WTC11 (cell line): ENCODE measurements at regions not wholly inside any gene's neighbourhood (a gene's known extent, or its start where the extent isn't known, plus 50 kb on each side); places are given as distances from the start of the nearest gene placed in this dataset.

Experiments
- ATAC-seq: fragments of 200-7000 bp; cut with Tn5 transposase; 2 replicates; pipeline ENCODE4 v1.10.0; 2021; ENCODE audit warnings: mild to moderate bottlenecking, moderate library complexity
- CTCF ChIA-PET: fragments of 300-600 bp; sonication (Branson Sonifier 250); formaldehyde crosslinking; loops from one replicate; lab custom pipeline; 2021; ENCODE audit warnings: antibody characterized with exemption; lab: Charles Lee
- POLR2A ChIA-PET: fragments of 350-600 bp; sonication (Branson Sonifier 250); formaldehyde crosslinking; loops from one replicate; lab custom pipeline; 2021; ENCODE audit warnings: antibody characterized with exemption; lab: Charles Lee
- DNase-seq: peaks from one replicate; pipeline ENCODE4 v3.0.0; 2021; ENCODE audit warnings: low spot score
- H3K27ac Mint-ChIP-seq: 2 replicates; pipeline ENCODE4 v1.8.0; 2021; ENCODE audit warnings: mixed read lengths
- H3K27me3 Mint-ChIP-seq: 2 replicates; pipeline ENCODE4 v1.8.0; 2021; ENCODE audit warnings: low read depth, mild to moderate bottlenecking, moderate library complexity, mixed read lengths
- H3K36me3 Mint-ChIP-seq: 2 replicates; pipeline ENCODE4 v1.8.0; 2021; ENCODE audit warnings: mixed read lengths
- H3K4me1 Mint-ChIP-seq: 2 replicates; pipeline ENCODE4 v1.8.0; 2022; ENCODE audit warnings: mixed read lengths
- H3K4me3 Mint-ChIP-seq: 2 replicates; pipeline ENCODE4 v1.8.0; 2021; ENCODE audit warnings: mild to moderate bottlenecking, moderate library complexity, mixed read lengths
- H3K9me3 Mint-ChIP-seq: 2 replicates; pipeline ENCODE4 v1.8.0; 2021; ENCODE audit warnings: mixed read lengths
- CBFB ChIP-seq: sonication (generic); formaldehyde crosslinking; IDR thresholded peaks from 2 replicates; pipeline ENCODE4 v1.8.1; 2022; ENCODE audit warnings: mild to moderate bottlenecking, low read depth, missing genetic modification reagents
- ELF4 ChIP-seq: sonication (generic); formaldehyde crosslinking; IDR thresholded peaks from 2 replicates; pipeline ENCODE4 v1.8.1; 2022; ENCODE audit warnings: low read depth, mild to moderate bottlenecking, moderate library complexity, missing genetic modification reagents
- EMX1 ChIP-seq: fragments of 250-450 bp; sonication (Bioruptor Pico); IDR thresholded peaks from 2 replicates; pipeline ENCODE4 v1.8.0; 2021; ENCODE audit warnings: mild to moderate bottlenecking
- GTF2I ChIP-seq: fragments of 250-450 bp; sonication (Bioruptor Pico); conservative IDR thresholded peaks from 2 replicates; pipeline ENCODE4 v1.4.0; 2021; ENCODE audit warnings: mild to moderate bottlenecking
- SMAD4 ChIP-seq: sonication (generic); formaldehyde crosslinking; IDR thresholded peaks from 2 replicates; pipeline ENCODE4 v1.8.0; 2022; ENCODE audit warnings: mild to moderate bottlenecking, missing genetic modification reagents
- SP1 ChIP-seq: sonication (generic); formaldehyde crosslinking; conservative IDR thresholded peaks from 2 replicates; pipeline ENCODE4 v1.8.1; 2022; ENCODE audit warnings: missing genetic modification reagents
- TP53 ChIP-seq: sonication (generic); formaldehyde crosslinking; IDR thresholded peaks from 2 replicates; pipeline ENCODE4 v1.8.1; 2023; ENCODE audit warnings: mild to moderate bottlenecking, missing genetic modification reagents
- ZNF263 ChIP-seq: sonication (generic); formaldehyde crosslinking; IDR thresholded peaks from 2 replicates; pipeline ENCODE4 v1.8.1; 2022; ENCODE audit warnings: low read depth, mild to moderate bottlenecking, moderate library complexity, missing genetic modification reagents
- ZNF317 ChIP-seq: sonication (generic); formaldehyde crosslinking; IDR thresholded peaks from 2 replicates; pipeline ENCODE4 v1.8.1; 2023; ENCODE audit warnings: low read depth, mild to moderate bottlenecking, moderate library complexity, missing genetic modification reagents, borderline replicate concordance
- ZNF423 ChIP-seq: fragments of 250-450 bp; sonication (Bioruptor Pico); IDR thresholded peaks from 2 replicates; pipeline ENCODE4 v2.1.2; 2022; ENCODE audit warnings: mild to moderate bottlenecking, moderate library complexity
- ZNF671 ChIP-seq: fragments of 250-450 bp; sonication (Bioruptor Pico); IDR thresholded peaks from 2 replicates; pipeline ENCODE4 v1.8.0; 2021; ENCODE audit warnings: mild to moderate bottlenecking
- TF ChIP-seq, protein P1 (sequence below): sonication (generic); formaldehyde crosslinking; IDR thresholded peaks from 2 replicates; pipeline ENCODE4 v1.8.0; 2023; ENCODE audit warnings: missing genetic modification reagents, mild to moderate bottlenecking, borderline replicate concordance
- TF ChIP-seq, protein P2 (sequence below): fragments of 250-450 bp; sonication (Bioruptor Pico); IDR thresholded peaks from 2 replicates; pipeline ENCODE4 v1.9.0; 2021; ENCODE audit warnings: mild to moderate bottlenecking, borderline replicate concordance
- TF ChIP-seq, protein P3 (sequence below): sonication (generic); formaldehyde crosslinking; IDR thresholded peaks from 2 replicates; pipeline ENCODE4 v1.8.1; 2023; ENCODE audit warnings: mild to moderate bottlenecking, moderate library complexity, missing genetic modification reagents
- TF ChIP-seq, protein P4 (sequence below): sonication (generic); formaldehyde crosslinking; IDR thresholded peaks from 2 replicates; pipeline ENCODE4 v1.8.0; 2022; ENCODE audit warnings: missing genetic modification reagents
- TF ChIP-seq, protein P5 (sequence below): sonication (generic); formaldehyde crosslinking; conservative IDR thresholded peaks from 2 replicates; pipeline ENCODE4 v1.8.1; 2022; ENCODE audit warnings: mild to moderate bottlenecking, missing genetic modification reagents
- TF ChIP-seq, protein P6 (sequence below): sonication (generic); formaldehyde crosslinking; IDR thresholded peaks from 2 replicates; pipeline ENCODE4 v1.8.0; 2023; ENCODE audit warnings: missing genetic modification reagents

DNA sequence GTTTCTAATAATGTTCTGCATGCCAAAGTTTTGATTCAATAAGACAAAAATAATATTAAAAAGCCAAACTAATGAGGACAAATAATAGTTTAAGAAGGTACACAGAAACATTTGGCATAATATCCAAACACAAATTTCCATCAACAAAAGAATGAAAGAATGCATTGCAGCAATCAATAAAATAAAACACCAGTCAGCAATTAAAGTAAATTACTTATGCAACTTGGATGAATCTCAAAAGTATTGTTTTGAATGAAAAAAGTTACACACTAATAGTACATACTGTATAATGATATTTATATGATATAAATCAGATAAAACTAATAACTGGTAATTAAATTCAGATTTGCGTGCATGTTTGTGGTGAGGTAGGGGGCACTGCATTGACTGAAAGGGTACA lies 285.5 kb upstream of the PCDH10 start:
- DNase-seq (no peak), ATAC-seq (no peak)
- H3K4me1 Mint-ChIP-seq, result no peaks in the 10 kb centered on the region
- no peak for TF ChIP-seq GTF2I (CRISPR knock-in tag)
- no peaks in the 10 kb centered on the region for H3K27me3 Mint-ChIP-seq
- H3K27ac Mint-ChIP-seq, result no peak overlapping the region
- no peaks in the 10 kb centered on the region for H3K36me3 Mint-ChIP-seq
- ChIA-PET POLR2A (no interaction called here), CTCF (no interaction called here)
- H3K9me3 Mint-ChIP-seq, result peaks cover 4% of the 10 kb centered on the region
- H3K4me3 Mint-ChIP-seq, result no peak overlapping the region

DNA sequence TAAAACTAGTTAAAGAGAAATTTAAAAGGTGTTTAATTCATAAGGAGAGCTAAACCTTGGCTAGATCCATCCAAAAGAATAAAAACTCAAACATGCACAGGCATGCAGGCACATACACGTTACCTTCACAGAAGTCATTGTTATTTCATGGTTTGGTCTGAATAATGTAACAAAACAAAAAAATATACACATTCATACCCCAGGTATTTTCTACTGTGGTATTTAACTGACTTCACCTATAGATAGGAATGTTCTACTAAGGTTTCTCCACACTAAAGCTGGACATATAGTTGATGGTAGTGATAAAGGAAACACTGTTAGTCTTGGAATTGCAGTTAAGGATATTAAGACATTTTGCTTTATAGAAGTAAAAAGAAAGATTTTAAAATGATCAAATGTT lies 283.6 kb upstream of the PCDH10 start:
- CTCF ChIA-PET, result no interaction called here
- Mint-ChIP-seq H3K36me3 (no peaks in the 10 kb centered on the region), H3K4me1 (peaks cover 4% of the 10 kb centered on the region; the same call in 1 of the 2 replicates)
- no peak for ATAC-seq
- TF ChIP-seq ZNF671 (CRISPR knock-in tag) (no peak), SMAD4 (CRISPR knock-in tag) (no peak), ZNF263 (CRISPR knock-in tag) (no peak)
- TF ChIP-seq, protein P1, sequence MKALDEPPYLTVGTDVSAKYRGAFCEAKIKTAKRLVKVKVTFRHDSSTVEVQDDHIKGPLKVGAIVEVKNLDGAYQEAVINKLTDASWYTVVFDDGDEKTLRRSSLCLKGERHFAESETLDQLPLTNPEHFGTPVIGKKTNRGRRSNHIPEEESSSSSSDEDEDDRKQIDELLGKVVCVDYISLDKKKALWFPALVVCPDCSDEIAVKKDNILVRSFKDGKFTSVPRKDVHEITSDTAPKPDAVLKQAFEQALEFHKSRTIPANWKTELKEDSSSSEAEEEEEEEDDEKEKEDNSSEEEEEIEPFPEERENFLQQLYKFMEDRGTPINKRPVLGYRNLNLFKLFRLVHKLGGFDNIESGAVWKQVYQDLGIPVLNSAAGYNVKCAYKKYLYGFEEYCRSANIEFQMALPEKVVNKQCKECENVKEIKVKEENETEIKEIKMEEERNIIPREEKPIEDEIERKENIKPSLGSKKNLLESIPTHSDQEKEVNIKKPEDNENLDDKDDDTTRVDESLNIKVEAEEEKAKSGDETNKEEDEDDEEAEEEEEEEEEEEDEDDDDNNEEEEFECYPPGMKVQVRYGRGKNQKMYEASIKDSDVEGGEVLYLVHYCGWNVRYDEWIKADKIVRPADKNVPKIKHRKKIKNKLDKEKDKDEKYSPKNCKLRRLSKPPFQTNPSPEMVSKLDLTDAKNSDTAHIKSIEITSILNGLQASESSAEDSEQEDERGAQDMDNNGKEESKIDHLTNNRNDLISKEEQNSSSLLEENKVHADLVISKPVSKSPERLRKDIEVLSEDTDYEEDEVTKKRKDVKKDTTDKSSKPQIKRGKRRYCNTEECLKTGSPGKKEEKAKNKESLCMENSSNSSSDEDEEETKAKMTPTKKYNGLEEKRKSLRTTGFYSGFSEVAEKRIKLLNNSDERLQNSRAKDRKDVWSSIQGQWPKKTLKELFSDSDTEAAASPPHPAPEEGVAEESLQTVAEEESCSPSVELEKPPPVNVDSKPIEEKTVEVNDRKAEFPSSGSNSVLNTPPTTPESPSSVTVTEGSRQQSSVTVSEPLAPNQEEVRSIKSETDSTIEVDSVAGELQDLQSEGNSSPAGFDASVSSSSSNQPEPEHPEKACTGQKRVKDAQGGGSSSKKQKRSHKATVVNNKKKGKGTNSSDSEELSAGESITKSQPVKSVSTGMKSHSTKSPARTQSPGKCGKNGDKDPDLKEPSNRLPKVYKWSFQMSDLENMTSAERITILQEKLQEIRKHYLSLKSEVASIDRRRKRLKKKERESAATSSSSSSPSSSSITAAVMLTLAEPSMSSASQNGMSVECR, result no peak
- TF ChIP-seq, protein P2, sequence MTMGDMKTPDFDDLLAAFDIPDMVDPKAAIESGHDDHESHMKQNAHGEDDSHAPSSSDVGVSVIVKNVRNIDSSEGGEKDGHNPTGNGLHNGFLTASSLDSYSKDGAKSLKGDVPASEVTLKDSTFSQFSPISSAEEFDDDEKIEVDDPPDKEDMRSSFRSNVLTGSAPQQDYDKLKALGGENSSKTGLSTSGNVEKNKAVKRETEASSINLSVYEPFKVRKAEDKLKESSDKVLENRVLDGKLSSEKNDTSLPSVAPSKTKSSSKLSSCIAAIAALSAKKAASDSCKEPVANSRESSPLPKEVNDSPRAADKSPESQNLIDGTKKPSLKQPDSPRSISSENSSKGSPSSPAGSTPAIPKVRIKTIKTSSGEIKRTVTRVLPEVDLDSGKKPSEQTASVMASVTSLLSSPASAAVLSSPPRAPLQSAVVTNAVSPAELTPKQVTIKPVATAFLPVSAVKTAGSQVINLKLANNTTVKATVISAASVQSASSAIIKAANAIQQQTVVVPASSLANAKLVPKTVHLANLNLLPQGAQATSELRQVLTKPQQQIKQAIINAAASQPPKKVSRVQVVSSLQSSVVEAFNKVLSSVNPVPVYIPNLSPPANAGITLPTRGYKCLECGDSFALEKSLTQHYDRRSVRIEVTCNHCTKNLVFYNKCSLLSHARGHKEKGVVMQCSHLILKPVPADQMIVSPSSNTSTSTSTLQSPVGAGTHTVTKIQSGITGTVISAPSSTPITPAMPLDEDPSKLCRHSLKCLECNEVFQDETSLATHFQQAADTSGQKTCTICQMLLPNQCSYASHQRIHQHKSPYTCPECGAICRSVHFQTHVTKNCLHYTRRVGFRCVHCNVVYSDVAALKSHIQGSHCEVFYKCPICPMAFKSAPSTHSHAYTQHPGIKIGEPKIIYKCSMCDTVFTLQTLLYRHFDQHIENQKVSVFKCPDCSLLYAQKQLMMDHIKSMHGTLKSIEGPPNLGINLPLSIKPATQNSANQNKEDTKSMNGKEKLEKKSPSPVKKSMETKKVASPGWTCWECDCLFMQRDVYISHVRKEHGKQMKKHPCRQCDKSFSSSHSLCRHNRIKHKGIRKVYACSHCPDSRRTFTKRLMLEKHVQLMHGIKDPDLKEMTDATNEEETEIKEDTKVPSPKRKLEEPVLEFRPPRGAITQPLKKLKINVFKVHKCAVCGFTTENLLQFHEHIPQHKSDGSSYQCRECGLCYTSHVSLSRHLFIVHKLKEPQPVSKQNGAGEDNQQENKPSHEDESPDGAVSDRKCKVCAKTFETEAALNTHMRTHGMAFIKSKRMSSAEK (CRISPR knock-in tag), result no peak
- TF ChIP-seq, all 79 proteins: peak for 0
- DNase-seq, result no peak
- Mint-ChIP-seq H3K27me3 (no peaks in the 10 kb centered on the region; the same call in 1 of the 2 replicates), H3K27ac (no peak overlapping the region), H3K9me3 (peaks cover 4% of the 10 kb centered on the region), H3K4me3 (no peak overlapping the region)
- POLR2A ChIA-PET, result no interaction called here

DNA sequence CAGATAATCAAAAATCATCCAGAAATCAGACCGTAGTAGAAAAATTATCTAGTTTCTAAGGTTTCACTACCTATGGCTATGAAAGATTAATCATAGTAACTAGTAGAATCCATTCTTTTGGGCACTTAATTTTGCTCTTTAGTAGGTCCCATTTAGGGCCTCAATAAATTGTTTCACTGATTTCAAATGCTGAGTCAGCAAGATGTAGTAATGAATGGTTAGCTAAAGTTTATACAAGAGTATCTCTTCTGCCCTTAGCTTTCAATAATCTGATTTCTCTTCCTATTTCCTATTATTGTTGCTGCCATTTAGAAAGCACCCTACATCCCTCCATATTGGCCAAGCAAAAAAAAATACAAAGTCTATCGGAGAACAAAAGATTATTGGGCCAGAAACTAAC lies 283.2 kb upstream of the PCDH10 start:
- no peak for ATAC-seq
- Mint-ChIP-seq H3K27me3 (no peaks in the 10 kb centered on the region; the same call in 1 of the 2 replicates), H3K4me1 (peaks cover 4% of the 10 kb centered on the region; the same call in 1 of the 2 replicates), H3K27ac (no peak overlapping the region), H3K9me3 (peaks cover 4% of the 10 kb centered on the region), H3K4me3 (no peak overlapping the region), H3K36me3 (no peaks in the 10 kb centered on the region)
- ChIA-PET POLR2A (no interaction called here), CTCF (no interaction called here)
- no peak for TF ChIP-seq EMX1 (CRISPR knock-in tag)
- no peak for TF ChIP-seq SP1 (CRISPR knock-in tag)
- no peak for TF ChIP-seq ELF4
- TF ChIP-seq TP53 (CRISPR knock-in tag), result no peak
- TF ChIP-seq ZNF317 (CRISPR knock-in tag), result no peak
- TF ChIP-seq, protein P3, sequence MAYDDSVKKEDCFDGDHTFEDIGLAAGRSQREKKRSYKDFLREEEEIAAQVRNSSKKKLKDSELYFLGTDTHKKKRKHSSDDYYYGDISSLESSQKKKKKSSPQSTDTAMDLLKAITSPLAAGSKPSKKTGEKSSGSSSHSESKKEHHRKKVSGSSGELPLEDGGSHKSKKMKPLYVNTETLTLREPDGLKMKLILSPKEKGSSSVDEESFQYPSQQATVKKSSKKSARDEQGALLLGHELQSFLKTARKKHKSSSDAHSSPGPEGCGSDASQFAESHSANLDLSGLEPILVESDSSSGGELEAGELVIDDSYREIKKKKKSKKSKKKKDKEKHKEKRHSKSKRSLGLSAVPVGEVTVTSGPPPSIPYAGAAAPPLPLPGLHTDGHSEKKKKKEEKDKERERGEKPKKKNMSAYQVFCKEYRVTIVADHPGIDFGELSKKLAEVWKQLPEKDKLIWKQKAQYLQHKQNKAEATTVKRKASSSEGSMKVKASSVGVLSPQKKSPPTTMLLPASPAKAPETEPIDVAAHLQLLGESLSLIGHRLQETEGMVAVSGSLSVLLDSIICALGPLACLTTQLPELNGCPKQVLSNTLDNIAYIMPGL, result no peak
- TF ChIP-seq, protein P4, sequence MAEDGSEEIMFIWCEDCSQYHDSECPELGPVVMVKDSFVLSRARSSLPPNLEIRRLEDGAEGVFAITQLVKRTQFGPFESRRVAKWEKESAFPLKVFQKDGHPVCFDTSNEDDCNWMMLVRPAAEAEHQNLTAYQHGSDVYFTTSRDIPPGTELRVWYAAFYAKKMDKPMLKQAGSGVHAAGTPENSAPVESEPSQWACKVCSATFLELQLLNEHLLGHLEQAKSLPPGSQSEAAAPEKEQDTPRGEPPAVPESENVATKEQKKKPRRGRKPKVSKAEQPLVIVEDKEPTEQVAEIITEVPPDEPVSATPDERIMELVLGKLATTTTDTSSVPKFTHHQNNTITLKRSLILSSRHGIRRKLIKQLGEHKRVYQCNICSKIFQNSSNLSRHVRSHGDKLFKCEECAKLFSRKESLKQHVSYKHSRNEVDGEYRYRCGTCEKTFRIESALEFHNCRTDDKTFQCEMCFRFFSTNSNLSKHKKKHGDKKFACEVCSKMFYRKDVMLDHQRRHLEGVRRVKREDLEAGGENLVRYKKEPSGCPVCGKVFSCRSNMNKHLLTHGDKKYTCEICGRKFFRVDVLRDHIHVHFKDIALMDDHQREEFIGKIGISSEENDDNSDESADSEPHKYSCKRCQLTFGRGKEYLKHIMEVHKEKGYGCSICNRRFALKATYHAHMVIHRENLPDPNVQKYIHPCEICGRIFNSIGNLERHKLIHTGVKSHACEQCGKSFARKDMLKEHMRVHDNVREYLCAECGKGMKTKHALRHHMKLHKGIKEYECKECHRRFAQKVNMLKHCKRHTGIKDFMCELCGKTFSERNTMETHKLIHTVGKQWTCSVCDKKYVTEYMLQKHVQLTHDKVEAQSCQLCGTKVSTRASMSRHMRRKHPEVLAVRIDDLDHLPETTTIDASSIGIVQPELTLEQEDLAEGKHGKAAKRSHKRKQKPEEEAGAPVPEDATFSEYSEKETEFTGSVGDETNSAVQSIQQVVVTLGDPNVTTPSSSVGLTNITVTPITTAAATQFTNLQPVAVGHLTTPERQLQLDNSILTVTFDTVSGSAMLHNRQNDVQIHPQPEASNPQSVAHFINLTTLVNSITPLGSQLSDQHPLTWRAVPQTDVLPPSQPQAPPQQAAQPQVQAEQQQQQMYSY (CRISPR knock-in tag), result no peak
- TF ChIP-seq ZNF423 (CRISPR knock-in tag), result no peak
- TF ChIP-seq, protein P5, sequence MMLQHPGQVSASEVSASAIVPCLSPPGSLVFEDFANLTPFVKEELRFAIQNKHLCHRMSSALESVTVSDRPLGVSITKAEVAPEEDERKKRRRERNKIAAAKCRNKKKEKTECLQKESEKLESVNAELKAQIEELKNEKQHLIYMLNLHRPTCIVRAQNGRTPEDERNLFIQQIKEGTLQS (CRISPR knock-in tag), result no peak
- TF ChIP-seq, protein P6, sequence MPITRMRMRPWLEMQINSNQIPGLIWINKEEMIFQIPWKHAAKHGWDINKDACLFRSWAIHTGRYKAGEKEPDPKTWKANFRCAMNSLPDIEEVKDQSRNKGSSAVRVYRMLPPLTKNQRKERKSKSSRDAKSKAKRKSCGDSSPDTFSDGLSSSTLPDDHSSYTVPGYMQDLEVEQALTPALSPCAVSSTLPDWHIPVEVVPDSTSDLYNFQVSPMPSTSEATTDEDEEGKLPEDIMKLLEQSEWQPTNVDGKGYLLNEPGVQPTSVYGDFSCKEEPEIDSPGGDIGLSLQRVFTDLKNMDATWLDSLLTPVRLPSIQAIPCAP (CRISPR knock-in tag), result no peak
- no peak for TF ChIP-seq CBFB
- DNase-seq, result no peak
